HCT116 (cell line): ENCODE measurements at regions not wholly inside any gene's neighbourhood (a gene's known extent, or its start where the extent isn't known, plus 50 kb on each side); places are given as distances from the start of the nearest gene placed in this dataset.

ENCODE experiments used
- ATAC-seq: fragments of 200-7000 bp; cut with Tn5 transposase; 2 replicates; pipeline ENCODE4 v1.9.1; 2020; ENCODE audit warnings: mild to moderate bottlenecking, moderate library complexity
- BruUV-seq: library from RNA; stranded (reverse); fragments of 400-500 nt; replicated peaks from 2 replicates; lab custom pipeline; 2021; lab: Mats Ljungman, UMichigan
- CTCF ChIA-PET: fragments of 300-600 bp; sonication (Branson Sonifier 250); formaldehyde crosslinking; loops from one replicate; lab custom pipeline; 2021; ENCODE audit warnings: antibody characterized with exemption; lab: Charles Lee
- POLR2A ChIA-PET: fragments of 300-600, 350-600 bp; sonication (Branson Sonifier 250); formaldehyde crosslinking; loops from one replicate; lab custom pipeline; 2021; ENCODE audit warnings: antibody characterized with exemption; lab: Charles Lee
- RAD21 ChIA-PET, 2 experiments: fragments of 300-600 bp; sonication (Branson Sonifier 250); formaldehyde crosslinking; loops; one replicate each; lab custom pipeline; 2023; ENCODE audit warnings: low total read pairs in 2 of 2; ENCODE audit not compliant: uncharacterized antibody in 2 of 2, unreplicated experiment in 2 of 2, low non-redundant PET in 1 of 2; lab: Charles Lee
- DNase-seq: peaks from one replicate; pipeline ENCODE4 v3.0.0-alpha.2; 2010; ENCODE audit warnings: low read depth, low spot score
- H2AFZ ChIP-seq: fragments of 200-600 bp; shearing (Covaris generic), sonication (generic); 2 replicates; pipeline ENCODE4 v1.6.1; 2017; ENCODE audit warnings: low read depth, mixed run types, mixed read lengths, antibody characterized with exemption, low read length; ENCODE audit not compliant: poor library complexity, severe bottlenecking
- H3K27ac ChIP-seq: 2 replicates; pipeline ENCODE4 v1.5.1; 2012; ENCODE audit warnings: low read depth, low read length
- H3K27me3 ChIP-seq: fragments of 200-600 bp; sonication (generic); 2 replicates; pipeline ENCODE4 v1.6.1; 2016; ENCODE audit warnings: mixed run types, low read length, mixed read lengths; ENCODE audit not compliant: insufficient read depth
- H3K36me3 ChIP-seq, 2 experiments: fragments of 200-500 bp in 1 of 2; fragments of 200-600 bp in 1 of 2; sonication (Bioruptor generic) in 1 of 2; sonication (generic) in 1 of 2; 2 replicates each; pipeline versions ENCODE4 v1.5.1 to v1.6.1; 2014 to 2016; ENCODE audit warnings: low read length in 2 of 2, inconsistent platforms in 1 of 2, mixed read lengths in 1 of 2, mixed run types in 1 of 2; ENCODE audit not compliant: insufficient read depth in 2 of 2, control insufficient read depth in 1 of 2
- H3K4me1 ChIP-seq, 2 experiments: fragments of 200-600 bp in 1 of 2; sonication (generic) in 1 of 2; 2 replicates each; pipeline versions ENCODE4 v1.5.1 to v1.6.1; 2012 to 2017; ENCODE audit warnings: low read length in 2 of 2, inconsistent platforms in 1 of 2, mild to moderate bottlenecking in 1 of 2, mixed read lengths in 1 of 2, mixed run types in 1 of 2, moderate library complexity in 1 of 2; ENCODE audit not compliant: insufficient read depth in 2 of 2, control insufficient read depth in 1 of 2
- H3K4me2 ChIP-seq: fragments of 200-600 bp; sonication (generic); 2 replicates; pipeline ENCODE4 v1.6.1; 2017; ENCODE audit warnings: mixed run types, low read length, mixed read lengths
- H3K4me3 ChIP-seq, 2 experiments: fragments of 200-600 bp in 1 of 2; sonication (generic) in 1 of 2; replicated peaks in 1 of 2; 2 replicates each; pipeline ENCODE4 v1.5.1; 2011 to 2016; ENCODE audit warnings: low read length in 2 of 2, control low read depth in 1 of 2, low read depth in 1 of 2, mild to moderate bottlenecking in 1 of 2, mixed read lengths in 1 of 2, mixed run types in 1 of 2
- H3K79me2 ChIP-seq: fragments of 200-600 bp; sonication (generic); 2 replicates; pipeline ENCODE4 v1.6.1; 2017; ENCODE audit warnings: mild to moderate bottlenecking, mixed run types, low read length, moderate library complexity, mixed read lengths; ENCODE audit not compliant: insufficient read depth
- H3K9ac ChIP-seq: fragments of 200-600 bp; sonication (generic); 2 replicates; pipeline ENCODE4 v1.6.1; 2016; ENCODE audit warnings: low read length, mixed read lengths
- H3K9me2 ChIP-seq: fragments of 200-600 bp; sonication (generic), shearing (Covaris generic); 2 replicates; pipeline ENCODE4 v1.6.1; 2017; ENCODE audit warnings: mixed run types, mild to moderate bottlenecking, moderate library complexity; ENCODE audit not compliant: insufficient read depth
- H3K9me3 ChIP-seq, 2 experiments: fragments of 200-500 bp in 1 of 2; fragments of 200-600 bp in 1 of 2; sonication (Bioruptor generic) in 1 of 2; sonication (generic) in 1 of 2; 2 replicates each; pipeline ENCODE4 v1.6.1; 2014 to 2017; ENCODE audit warnings: low read length in 2 of 2, mixed read lengths in 2 of 2, inconsistent platforms in 1 of 2, low read depth in 1 of 2, mild to moderate bottlenecking in 1 of 2, mixed run types in 1 of 2, moderate library complexity in 1 of 2; ENCODE audit not compliant: control insufficient read depth in 1 of 2, insufficient read depth in 1 of 2
- H4K20me1 ChIP-seq: fragments of 200-600 bp; sonication (generic), shearing (Covaris generic); 2 replicates; pipeline ENCODE4 v1.6.1; 2017; ENCODE audit warnings: mixed run types, mild to moderate bottlenecking, moderate library complexity; ENCODE audit not compliant: insufficient read depth
- CBX3 ChIP-seq: IDR thresholded peaks from 2 replicates; pipeline ENCODE4 v1.6.1; 2012; ENCODE audit warnings: low read depth
- CEBPB ChIP-seq: IDR thresholded peaks from 2 replicates; pipeline ENCODE4 v1.6.1; 2012; ENCODE audit warnings: low read depth
- EGR1 ChIP-seq: IDR thresholded peaks from 2 replicates; pipeline ENCODE4 v1.6.1; 2012; ENCODE audit warnings: low read depth
- ELF1 ChIP-seq: IDR thresholded peaks from 2 replicates; pipeline ENCODE4 v1.6.1; 2012; ENCODE audit warnings: low read depth, borderline replicate concordance
- EZH2 ChIP-seq: fragments of 200-600 bp; sonication (generic); IDR thresholded peaks from 2 replicates; pipeline ENCODE4 v1.6.1; 2017; ENCODE audit warnings: antibody characterized with exemption, mixed run types
- JUND ChIP-seq: IDR thresholded peaks from 2 replicates; pipeline ENCODE4 v1.6.1; 2012
- POLR2A ChIP-seq: IDR thresholded peaks from 2 replicates; pipeline ENCODE4 v1.7.0; 2011; ENCODE audit warnings: borderline replicate concordance; ENCODE audit not compliant: insufficient read depth, insufficient read length; ENCODE audit errors: extremely low read depth
- POLR2AphosphoS5 ChIP-seq: IDR thresholded peaks from 2 replicates; pipeline ENCODE4 v1.6.1; 2011; ENCODE audit warnings: mild to moderate bottlenecking, low read depth, low read length, moderate library complexity
- RAD21 ChIP-seq: IDR thresholded peaks from 2 replicates; pipeline ENCODE4 v1.6.1; 2012; ENCODE audit warnings: low read depth, mild to moderate bottlenecking
- SP1 ChIP-seq: IDR thresholded peaks from 2 replicates; pipeline ENCODE4 v1.6.1; 2012; ENCODE audit warnings: low read depth
- SRF ChIP-seq: IDR thresholded peaks from 2 replicates; pipeline ENCODE4 v1.6.1; 2012; ENCODE audit warnings: low read depth
- TCF7L2 ChIP-seq: IDR thresholded peaks from 2 replicates; pipeline ENCODE4 v1.7.0; 2011; ENCODE audit warnings: borderline replicate concordance, inconsistent platforms; ENCODE audit not compliant: insufficient read depth, insufficient read length; ENCODE audit errors: extremely low read depth
- ZFX ChIP-seq: fragments of 450-650 bp; IDR thresholded peaks from 2 replicates; pipeline ENCODE4 v1.6.1; 2017
- ZNF274 ChIP-seq: fragments of 200-500 bp; sonication (Bioruptor generic); IDR thresholded peaks from 2 replicates; pipeline ENCODE4 v1.6.1; 2014; ENCODE audit warnings: mild to moderate bottlenecking, low read depth, low read length, inconsistent platforms
- intact Hi-C: fragments of 100-400 bp; cut with micrococcal nuclease; formaldehyde crosslinking; loops from 2 replicates; pipeline ENCODE4 v1.10.0; 2022
- TF ChIP-seq, protein P1 (sequence below): IDR thresholded peaks from 2 replicates; pipeline ENCODE4 v1.6.1; 2012

- TF ChIP-seq ZFX (no peak), ELF1 (no peak), TCF7L2 (no peak)
- TF ChIP-seq, protein P1, sequence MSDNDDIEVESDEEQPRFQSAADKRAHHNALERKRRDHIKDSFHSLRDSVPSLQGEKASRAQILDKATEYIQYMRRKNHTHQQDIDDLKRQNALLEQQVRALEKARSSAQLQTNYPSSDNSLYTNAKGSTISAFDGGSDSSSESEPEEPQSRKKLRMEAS, result no peak
Observed at GRCh38 chr21:27614231-27614630, 647.3 kb upstream of the ADAMTS5 start (continued).

DNA sequence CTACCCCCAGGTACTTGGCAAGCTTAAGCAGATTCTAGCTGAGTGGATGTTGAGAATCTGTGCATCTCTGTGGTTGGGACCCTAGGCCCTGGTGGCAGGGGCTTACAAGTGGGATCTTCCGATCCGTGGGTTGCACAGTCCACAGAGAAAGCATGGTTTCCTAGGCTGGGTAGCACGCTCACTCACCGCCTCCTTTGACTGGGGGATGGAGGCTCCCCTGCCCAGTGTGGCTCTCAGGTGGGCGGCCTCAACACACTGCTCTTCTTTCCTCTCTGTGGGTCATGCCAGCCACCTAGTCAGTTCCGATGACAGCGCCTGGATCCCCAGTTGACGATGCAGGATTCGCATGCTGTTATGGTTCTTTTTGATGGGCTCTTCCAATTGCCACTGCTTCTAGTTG, 639.5 kb upstream of the ADAMTS5 start:
- intact Hi-C loops, result no loop called here
- no peak overlapping the region for H3K27ac ChIP-seq
- CTCF ChIA-PET, result no interaction called here
- H2AFZ ChIP-seq, result no peak overlapping the region
- peaks cover 0 to 19% of the 10 kb centered on the region in 2 experiments; a peak in 1 of 4 replicates for H3K9me3 ChIP-seq
- H4K20me1 ChIP-seq, result no peaks in the 10 kb centered on the region
- no peaks in the 10 kb centered on the region for H3K4me1 ChIP-seq
- no peak overlapping the region for H3K9ac ChIP-seq
- DNase-seq, result no peak
- H3K4me3 ChIP-seq, result no peak overlapping the region
- TF ChIP-seq ELF1 (no peak), SP1 (no peak), RAD21 (no peak), ZFX (no peak), POLR2AphosphoS5 (no peak), JUND (no peak), SRF (no peak), CEBPB (no peak), EZH2 (no peak), EGR1 (no peak), CBX3 (no peak), ZNF274 (no peak), POLR2A (no peak), TCF7L2 (no peak)
- TF ChIP-seq, all 23 proteins: peak for 0
- Histone ChIP-seq H3K9me2 (no peaks in the 10 kb centered on the region), H3K27me3 (no peaks in the 10 kb centered on the region), H3K4me2 (no peak overlapping the region), H3K36me3 (no peaks in the 10 kb centered on the region), H3K79me2 (no peaks in the 10 kb centered on the region)
- no TSS peak for BruUV-seq
- ChIA-PET RAD21 (no interaction called here), POLR2A (no interaction called here)
- no peak for ATAC-seq
